ENCODE measurements at regions not wholly inside any gene's neighbourhood (a gene's known extent, or its start where the extent isn't known, plus 50 kb on each side); places are given as distances from the start of the nearest gene placed in this dataset.

DNA sequence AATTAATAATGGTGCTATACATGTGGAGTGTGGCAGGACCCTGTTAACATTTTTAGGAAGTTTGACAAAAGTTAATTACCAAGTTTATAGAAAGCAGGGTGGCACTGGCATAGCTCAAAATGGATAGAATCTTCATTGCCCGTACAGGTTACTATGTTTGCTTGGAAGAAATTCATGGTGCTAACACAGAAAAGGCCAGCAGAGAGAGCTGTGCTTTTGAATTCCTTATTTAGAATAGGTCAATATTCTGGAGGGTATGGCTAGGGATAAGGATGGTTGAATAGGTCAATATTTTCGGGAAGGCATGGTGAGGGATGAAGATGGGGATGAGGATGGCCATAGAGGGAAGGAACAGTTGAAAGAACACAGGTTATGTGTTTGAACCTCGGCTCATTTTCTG, 345.1 kb downstream of the LMO4 start:
- TF ChIP-seq, protein P1, sequence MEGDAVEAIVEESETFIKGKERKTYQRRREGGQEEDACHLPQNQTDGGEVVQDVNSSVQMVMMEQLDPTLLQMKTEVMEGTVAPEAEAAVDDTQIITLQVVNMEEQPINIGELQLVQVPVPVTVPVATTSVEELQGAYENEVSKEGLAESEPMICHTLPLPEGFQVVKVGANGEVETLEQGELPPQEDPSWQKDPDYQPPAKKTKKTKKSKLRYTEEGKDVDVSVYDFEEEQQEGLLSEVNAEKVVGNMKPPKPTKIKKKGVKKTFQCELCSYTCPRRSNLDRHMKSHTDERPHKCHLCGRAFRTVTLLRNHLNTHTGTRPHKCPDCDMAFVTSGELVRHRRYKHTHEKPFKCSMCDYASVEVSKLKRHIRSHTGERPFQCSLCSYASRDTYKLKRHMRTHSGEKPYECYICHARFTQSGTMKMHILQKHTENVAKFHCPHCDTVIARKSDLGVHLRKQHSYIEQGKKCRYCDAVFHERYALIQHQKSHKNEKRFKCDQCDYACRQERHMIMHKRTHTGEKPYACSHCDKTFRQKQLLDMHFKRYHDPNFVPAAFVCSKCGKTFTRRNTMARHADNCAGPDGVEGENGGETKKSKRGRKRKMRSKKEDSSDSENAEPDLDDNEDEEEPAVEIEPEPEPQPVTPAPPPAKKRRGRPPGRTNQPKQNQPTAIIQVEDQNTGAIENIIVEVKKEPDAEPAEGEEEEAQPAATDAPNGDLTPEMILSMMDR (conservative IDR thresholded peaks at IDR 0.05 in 1 of 2, IDR thresholded peaks at IDR 0.05 in 1 of 2; ENCODE audit: extremely low read depth in 1 of 2, insufficient read depth in 1 of 2, low read depth in 1 of 2, low read length in 2 of 2) = peak in 1 of 2 donors; percentile 15
- no peak for TF ChIP-seq EZH2 (IDR thresholded peaks at IDR 0.05; ENCODE audit: borderline replicate concordance, low read length)
